RCC 7860 (cell line): ENCODE measurements at regions not wholly inside any gene's neighbourhood (a gene's known extent, or its start where the extent isn't known, plus 50 kb on each side); places are given as distances from the start of the nearest gene placed in this dataset.

ENCODE experiments used
- DNase-seq: peaks from one replicate; pipeline ENCODE4 v3.0.0-alpha.2; 2015; ENCODE audit warnings: low spot score
- FAIRE-seq: peaks from 2 replicates; lab custom pipeline; 2012; peaks lifted over from hg19 to GRCh38; lab: Jason Lieb, UNC

GRCh38 chr12:24021164-24021502 is 71.7 kb upstream of the SOX5 start:
- FAIRE-seq = no peak
- DNase-seq = no peak

- FAIRE-seq = no peak
- DNase-seq = no peak
Observed at GRCh38 chr12:24020397-24021163, 71.1 kb upstream of the SOX5 start.

GRCh38 chr12:24015833-24016160 is 66.3 kb upstream of the SOX5 start:
- FAIRE-seq (no peak), DNase-seq (no peak)

- DNase-seq = no peak
- FAIRE-seq = no peak
Observed at GRCh38 chr12:24014915-24015832, 65.7 kb upstream of the SOX5 start.

- no peak for DNase-seq
- FAIRE-seq = no peak
Observed at GRCh38 chr12:24014240-24014639, 64.8 kb upstream of the SOX5 start.

- FAIRE-seq = no peak
- DNase-seq = no peak
Observed at GRCh38 chr12:24012528-24012927, 63.1 kb upstream of the SOX5 start.

- FAIRE-seq (no peak), DNase-seq (no peak)
Observed at GRCh38 chr12:24011927-24012507, 62.5 kb upstream of the SOX5 start.

GRCh38 chr12:24008166-24008565 is 58.7 kb upstream of the SOX5 start:
- FAIRE-seq (no peak), DNase-seq (no peak)
